ENCODE measurements at regions not wholly inside any gene's neighbourhood (a gene's known extent, or its start where the extent isn't known, plus 50 kb on each side); places are given as distances from the start of the nearest gene placed in this dataset.
"Not testable (repeated sequence)": the region's sequence is repeated elsewhere in the genome, so short reads cannot be mapped to it uniquely, and the experiment has no call there.

DNA sequence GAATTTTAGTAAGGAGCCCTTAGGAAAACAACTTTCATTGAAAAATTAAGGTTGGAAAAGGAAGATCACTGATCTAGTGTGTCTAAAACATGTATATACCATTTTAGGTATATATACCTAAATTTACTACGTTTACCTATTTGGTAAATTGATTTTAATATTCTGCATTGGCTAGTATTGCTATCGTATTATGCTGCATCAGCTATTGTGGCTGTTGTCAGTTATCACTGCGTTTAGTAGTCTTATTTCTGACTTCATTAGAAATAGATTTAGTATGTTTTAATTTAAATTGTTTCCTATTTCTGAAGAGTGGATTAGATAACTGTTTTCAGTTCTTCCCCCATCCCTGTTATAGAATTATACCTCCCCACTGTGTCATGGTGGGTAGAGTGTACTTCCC lies 101.7 kb upstream of the ARG1 start:
- no peak for ATAC-seq (ENCODE audit: low read depth)

DNA sequence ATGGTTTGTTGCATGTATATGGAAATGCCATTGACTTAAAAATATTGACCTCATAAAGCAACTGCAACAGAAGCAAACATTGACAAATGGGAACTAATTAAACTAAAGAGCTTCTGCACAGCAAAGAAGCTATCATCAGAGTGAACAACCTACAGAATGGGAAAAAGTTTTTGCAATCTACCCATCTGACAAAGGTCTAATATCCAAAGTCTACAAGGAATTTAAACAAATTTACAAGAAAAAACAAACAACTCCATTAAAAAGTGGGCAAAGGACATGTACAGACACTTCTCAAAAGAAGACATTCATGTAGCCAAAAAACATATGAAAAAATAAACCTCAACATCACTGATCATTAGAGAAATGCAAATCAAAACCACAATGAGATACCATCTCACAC lies 99.7 kb upstream of the ARG1 start:
- H3K4ac ChIP-seq (ENCODE audit: low read depth, low read length); H4K8ac ChIP-seq (ENCODE audit: low read depth in 2 of 2, low read length in 2 of 2); DNase-seq; H3K9me1 ChIP-seq (ENCODE audit: insufficient read depth, low read length); H4K5ac ChIP-seq (ENCODE audit: low read depth, low read length); H3K23ac ChIP-seq (ENCODE audit: low read depth, low read length); dilution Hi-C loops (cut with HindIII; ENCODE audit: low sequenced_read_pairs, unreplicated experiment); H3K4me1 ChIP-seq (ENCODE audit: control insufficient read depth, insufficient read depth, low read length); H3K9ac ChIP-seq (ENCODE audit: low read depth, low read length); H2AK9ac ChIP-seq (replicated peaks; ENCODE audit: low read depth, low read length, poor library complexity); H2BK5ac ChIP-seq (ENCODE audit: low read depth, low read length, poor library complexity, severe bottlenecking); in situ Hi-C loops (cut with MboI; ENCODE audit: low sequenced_read_pairs); H2BK20ac ChIP-seq (ENCODE audit: low read depth, low read length); H2BK120ac ChIP-seq (ENCODE audit: low read depth, low read length); H3K14ac ChIP-seq (replicated peaks; ENCODE audit: low read depth, low read length); BruUV-seq (replicated peaks); H3K36me3 ChIP-seq (ENCODE audit: control insufficient read depth, insufficient read depth, low read length); H3K27me3 ChIP-seq (ENCODE audit: control insufficient read depth, insufficient read depth, low read length); POLR2A ChIA-PET (ENCODE audit: unreplicated experiment); H2AFZ ChIP-seq (replicated peaks; ENCODE audit: low read length, poor library complexity); H3K56ac ChIP-seq (ENCODE audit: extremely low read depth, insufficient read depth, low read length); ATAC-seq (ENCODE audit: low read depth); CTCF ChIA-PET; intact Hi-C loops (cut with micrococcal nuclease); H3K18ac ChIP-seq (ENCODE audit: low read depth, low read length); H3K79me1 ChIP-seq (ENCODE audit: low read depth in 1 of 2, low read length in 2 of 2); H3K4me2 ChIP-seq (ENCODE audit: low read depth, low read length); H4K20me1 ChIP-seq (ENCODE audit: insufficient read depth, low read length); H2AK5ac ChIP-seq (ENCODE audit: low read depth, low read length); H2BK15ac ChIP-seq (ENCODE audit: low read depth, low read length); H4K91ac ChIP-seq (ENCODE audit: insufficient read depth, low read depth, low read length); H3K9me3 ChIP-seq (ENCODE audit: control insufficient read depth, insufficient read depth, low read length); H3K27ac ChIP-seq (ENCODE audit: insufficient read depth, low read length); H3K4me3 ChIP-seq (ENCODE audit: insufficient read depth, low read depth, low read length): not testable (repeated sequence)

More for the DNA sequence above, 101.7 kb upstream of the ARG1 start:
- H3K9ac ChIP-seq (ENCODE audit: low read depth, low read length) = no peak overlapping the region
- peaks cover 2% of the 10 kb centered on the region; the same call in 1 of the 2 replicates for H3K9me3 ChIP-seq (ENCODE audit: control insufficient read depth, insufficient read depth, low read length)
- no peak overlapping the region for H4K8ac ChIP-seq (ENCODE audit: low read depth in 2 of 2, low read length in 2 of 2)
- POLR2A ChIA-PET (ENCODE audit: unreplicated experiment) = no interaction called here
- no peaks in the 10 kb centered on the region for H3K36me3 ChIP-seq (ENCODE audit: control insufficient read depth, insufficient read depth, low read length)
- no peak overlapping the region for H3K14ac ChIP-seq (replicated peaks; ENCODE audit: low read depth, low read length)
- H3K18ac ChIP-seq (ENCODE audit: low read depth, low read length) = no peak overlapping the region
- peak; percentile 49 for TF ChIP-seq MAFK (IDR thresholded peaks at IDR 0.05; ENCODE audit: low read depth, low read length)
- TF ChIP-seq RAD21 (IDR thresholded peaks at IDR 0.05; ENCODE audit: low read length) = no peak
- BruUV-seq (replicated peaks) = no TSS peak
- no peak overlapping the region for H2AFZ ChIP-seq (replicated peaks; ENCODE audit: low read length, poor library complexity)
- no peak overlapping the region for H2BK20ac ChIP-seq (ENCODE audit: low read depth, low read length)
- no peak overlapping the region for H2BK15ac ChIP-seq (ENCODE audit: low read depth, low read length)
- no peaks in the 10 kb centered on the region for H3K9me1 ChIP-seq (ENCODE audit: insufficient read depth, low read length)
- peaks cover 1% of the 10 kb centered on the region; the same call in 1 of the 2 replicates for H3K27me3 ChIP-seq (ENCODE audit: control insufficient read depth, insufficient read depth, low read length)
- in situ Hi-C loops (cut with MboI; ENCODE audit: low sequenced_read_pairs) (no loop called here), dilution Hi-C loops (cut with HindIII; ENCODE audit: low sequenced_read_pairs, unreplicated experiment) (no loop called here), intact Hi-C loops (cut with micrococcal nuclease) (no loop called here)
- no peak overlapping the region for H4K5ac ChIP-seq (ENCODE audit: low read depth, low read length)
- H3K4me1 ChIP-seq (ENCODE audit: control insufficient read depth, insufficient read depth, low read length) = no peaks in the 10 kb centered on the region
- H2AK5ac ChIP-seq (ENCODE audit: low read depth, low read length) = no peak overlapping the region
- CTCF ChIA-PET = interaction anchor here (0.9 kb wide), 1 partner anchor 12 kb away, joined by 3 read pairs; no protein-coding TSS in a partner anchor
- H3K4ac ChIP-seq (ENCODE audit: low read depth, low read length) = no peak overlapping the region
- no peak overlapping the region for H2BK5ac ChIP-seq (ENCODE audit: low read depth, low read length, poor library complexity, severe bottlenecking)
- no peaks in the 10 kb centered on the region for H3K79me1 ChIP-seq (ENCODE audit: low read depth in 1 of 2, low read length in 2 of 2)
- H4K20me1 ChIP-seq (ENCODE audit: insufficient read depth, low read length) = no peaks in the 10 kb centered on the region
- no peak overlapping the region for H4K91ac ChIP-seq (ENCODE audit: insufficient read depth, low read depth, low read length)
- whole genome bisulfite sequencing, 2 experiments (ENCODE audit: extremely low coverage in 2 of 2, insufficient read length in 1 of 2) = no CpG with 5 or more reads among the region's 3 CpGs
- H2AK9ac ChIP-seq (replicated peaks; ENCODE audit: low read depth, low read length, poor library complexity) = no peak overlapping the region
- no peak overlapping the region for H3K4me3 ChIP-seq (ENCODE audit: insufficient read depth, low read depth, low read length)
- H3K4me2 ChIP-seq (ENCODE audit: low read depth, low read length) = no peak overlapping the region
- DNase-seq = no peak
- no peak overlapping the region for H2BK120ac ChIP-seq (ENCODE audit: low read depth, low read length)
- no peak overlapping the region for H3K56ac ChIP-seq (ENCODE audit: extremely low read depth, insufficient read depth, low read length)
- no peak overlapping the region for H3K23ac ChIP-seq (ENCODE audit: low read depth, low read length)
- no peak overlapping the region for H3K27ac ChIP-seq (ENCODE audit: insufficient read depth, low read length)
